NCI-H1436 (cell line): ENCODE measurements at regions not wholly inside any gene's neighbourhood (a gene's known extent, or its start where the extent isn't known, plus 50 kb on each side); places are given as distances from the start of the nearest gene placed in this dataset.

Source experiments
- DNase-seq: peaks from one replicate; lab custom pipeline; 2025; lab: John Stamatoyannopoulos, UW

GRCh38 chr7:55629051-55629677, 56.9 kb upstream of the VOPP1 start:
- DNase-seq: no peak

GRCh38 chr7:55624813-55625212, 52.5 kb upstream of the VOPP1 start:
- no peak for DNase-seq

- DNase-seq: no peak
These were observed 51.3 kb upstream of the VOPP1 start for GRCh38 chr7:55623617-55624016.

- DNase-seq: no peak
These were observed 49.9 kb upstream of the VOPP1 start for GRCh38 chr7:55622241-55622640.
